Caco-2 (cell line): ENCODE measurements at regions not wholly inside any gene's neighbourhood (a gene's known extent, or its start where the extent isn't known, plus 50 kb on each side); places are given as distances from the start of the nearest gene placed in this dataset.
A peak's percentile ranks its signal among the peaks of the same experiment; 100 is the strongest.

ENCODE experiments used
- BruUV-seq: library from RNA; stranded (reverse); fragments of 400-500 nt; replicated peaks from 2 replicates; lab custom pipeline; 2021; lab: Mats Ljungman, UMichigan
- CTCF ChIA-PET: fragments of 300-600 bp; sonication (Branson Sonifier 250); formaldehyde crosslinking; loops from one replicate; lab custom pipeline; 2022; ENCODE audit warnings: antibody characterized with exemption; lab: Charles Lee
- POLR2A ChIA-PET: fragments of 300-600 bp; sonication (Branson Sonifier 250); formaldehyde crosslinking; loops from one replicate; lab custom pipeline; 2022; ENCODE audit warnings: antibody characterized with exemption; lab: Charles Lee
- DNase-seq, 2 experiments: peaks; one replicate each; pipeline versions ENCODE4 v3.0.0 to v3.0.0-alpha.2; 2020 to 2022
- H3K27me3 ChIP-seq: replicated peaks from 2 replicates; pipeline ENCODE4 v1.6.0; 2011; ENCODE audit warnings: low read length; ENCODE audit not compliant: control insufficient read depth, insufficient read depth
- H3K36me3 ChIP-seq: 2 replicates; pipeline ENCODE4 v1.5.1; 2011; ENCODE audit warnings: low read length; ENCODE audit not compliant: control insufficient read depth, insufficient read depth
- H3K4me1 ChIP-seq: fragments of 250-450 bp; sonication (Bioruptor Pico); 2 replicates; pipeline ENCODE4 v1.5.1; 2020; ENCODE audit warnings: mild to moderate bottlenecking
- H3K4me3 ChIP-seq: 2 replicates; pipeline ENCODE4 v1.5.1; 2011; ENCODE audit warnings: low read depth, mild to moderate bottlenecking, control low read depth, low read length
- H3K9me3 ChIP-seq: fragments of 250-450 bp; sonication (Bioruptor Pico); 2 replicates; pipeline ENCODE4 v1.5.1; 2020; ENCODE audit warnings: mild to moderate bottlenecking, moderate library complexity
- H3K27ac Mint-ChIP-seq: one replicate; pipeline ENCODE4 v1.8.0; 2022; ENCODE audit warnings: mixed read lengths; ENCODE audit not compliant: unreplicated experiment
- H3K27me3 Mint-ChIP-seq: one replicate; pipeline ENCODE4 v1.8.0; 2022; ENCODE audit warnings: mixed read lengths; ENCODE audit not compliant: insufficient read depth, unreplicated experiment
- H3K36me3 Mint-ChIP-seq: one replicate; pipeline ENCODE4 v1.8.0; 2022; ENCODE audit warnings: mild to moderate bottlenecking, mixed read lengths; ENCODE audit not compliant: insufficient read depth, unreplicated experiment
- H3K4me1 Mint-ChIP-seq: one replicate; pipeline ENCODE4 v1.8.0; 2022; ENCODE audit warnings: low read depth, mixed read lengths; ENCODE audit not compliant: unreplicated experiment
- H3K4me3 Mint-ChIP-seq: one replicate; pipeline ENCODE4 v1.8.0; 2022; ENCODE audit warnings: mild to moderate bottlenecking, moderate library complexity, mixed read lengths; ENCODE audit not compliant: unreplicated experiment
- H3K9me3 Mint-ChIP-seq: one replicate; pipeline ENCODE4 v1.8.0; 2022; ENCODE audit warnings: mixed read lengths; ENCODE audit not compliant: unreplicated experiment
- intact Hi-C: fragments of 100-400 bp; cut with micrococcal nuclease; formaldehyde crosslinking; loops from one replicate; pipeline ENCODE4 v1.10.0; 2022; ENCODE audit not compliant: unreplicated experiment
- TF ChIP-seq, protein P1 (sequence below), 2 experiments: fragments of 200-600 bp in 1 of 2; IDR thresholded peaks; 1 replicate in 1 of 2; 2 replicates in 1 of 2; pipeline versions ENCODE4 v1.5.1 to v1.8.0; 2011 to 2022; ENCODE audit warnings: antibody characterized with exemption in 1 of 2, control low read depth in 1 of 2, inconsistent platforms in 1 of 2, low read depth in 1 of 2, low read length in 1 of 2, mild to moderate bottlenecking in 1 of 2, moderate library complexity in 1 of 2; ENCODE audit not compliant: insufficient read depth in 1 of 2, severe bottlenecking in 1 of 2, unreplicated experiment in 1 of 2

DNA sequence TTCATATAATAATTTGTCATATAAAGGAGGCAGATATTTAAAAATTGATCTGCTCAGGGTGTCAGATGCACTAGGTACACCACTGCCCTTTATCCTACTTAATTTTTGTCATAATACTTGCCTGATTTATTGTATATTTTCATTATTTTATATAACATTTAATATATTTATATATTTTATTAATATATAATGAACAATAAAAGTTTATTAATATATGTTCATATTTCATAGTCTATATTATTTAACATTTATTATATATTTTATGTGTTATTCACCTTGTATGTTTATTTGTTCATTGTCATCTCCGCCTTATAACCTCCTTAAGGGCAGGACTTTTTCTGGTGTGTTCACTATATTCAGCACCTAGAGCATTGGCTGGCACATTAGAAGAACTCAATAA lies 232.4 kb upstream of the AMIGO2 start:
- ChIA-PET POLR2A (no interaction called here), CTCF (no interaction called here)
- Histone ChIP-seq H3K4me1 (0 out of 2 replicates have a peak, but pooled peaks cover 4% of the 10 kb centered on the region), H3K9me3 (no peaks in the 10 kb centered on the region), H3K4me3 (no peak overlapping the region), H3K36me3 (no peaks in the 10 kb centered on the region), H3K27me3 (no peaks in the 10 kb centered on the region)
- intact Hi-C loops, result loop anchor here (5.0 kb wide), 1 partner anchor 50 kb away; no protein-coding TSS in a partner anchor
- DNase-seq, result no peak
- BruUV-seq, result no TSS peak
- no peaks in the 10 kb centered on the region for H3K36me3 Mint-ChIP-seq
- TF ChIP-seq, protein P1, sequence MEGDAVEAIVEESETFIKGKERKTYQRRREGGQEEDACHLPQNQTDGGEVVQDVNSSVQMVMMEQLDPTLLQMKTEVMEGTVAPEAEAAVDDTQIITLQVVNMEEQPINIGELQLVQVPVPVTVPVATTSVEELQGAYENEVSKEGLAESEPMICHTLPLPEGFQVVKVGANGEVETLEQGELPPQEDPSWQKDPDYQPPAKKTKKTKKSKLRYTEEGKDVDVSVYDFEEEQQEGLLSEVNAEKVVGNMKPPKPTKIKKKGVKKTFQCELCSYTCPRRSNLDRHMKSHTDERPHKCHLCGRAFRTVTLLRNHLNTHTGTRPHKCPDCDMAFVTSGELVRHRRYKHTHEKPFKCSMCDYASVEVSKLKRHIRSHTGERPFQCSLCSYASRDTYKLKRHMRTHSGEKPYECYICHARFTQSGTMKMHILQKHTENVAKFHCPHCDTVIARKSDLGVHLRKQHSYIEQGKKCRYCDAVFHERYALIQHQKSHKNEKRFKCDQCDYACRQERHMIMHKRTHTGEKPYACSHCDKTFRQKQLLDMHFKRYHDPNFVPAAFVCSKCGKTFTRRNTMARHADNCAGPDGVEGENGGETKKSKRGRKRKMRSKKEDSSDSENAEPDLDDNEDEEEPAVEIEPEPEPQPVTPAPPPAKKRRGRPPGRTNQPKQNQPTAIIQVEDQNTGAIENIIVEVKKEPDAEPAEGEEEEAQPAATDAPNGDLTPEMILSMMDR (IDR thresholded peaks at IDR 0.05; ENCODE audit: insufficient read depth in 1 of 2, low read depth in 1 of 2, low read length in 1 of 2, severe bottlenecking in 1 of 2, unreplicated experiment in 1 of 2), result no peak
- H3K27ac Mint-ChIP-seq, result no peak overlapping the region
- no peaks in the 10 kb centered on the region for H3K9me3 Mint-ChIP-seq
- H3K4me3 Mint-ChIP-seq, result no peak overlapping the region
- H3K4me1 Mint-ChIP-seq, result peaks cover 11% of the 10 kb centered on the region
- H3K27me3 Mint-ChIP-seq, result no peaks in the 10 kb centered on the region

DNA sequence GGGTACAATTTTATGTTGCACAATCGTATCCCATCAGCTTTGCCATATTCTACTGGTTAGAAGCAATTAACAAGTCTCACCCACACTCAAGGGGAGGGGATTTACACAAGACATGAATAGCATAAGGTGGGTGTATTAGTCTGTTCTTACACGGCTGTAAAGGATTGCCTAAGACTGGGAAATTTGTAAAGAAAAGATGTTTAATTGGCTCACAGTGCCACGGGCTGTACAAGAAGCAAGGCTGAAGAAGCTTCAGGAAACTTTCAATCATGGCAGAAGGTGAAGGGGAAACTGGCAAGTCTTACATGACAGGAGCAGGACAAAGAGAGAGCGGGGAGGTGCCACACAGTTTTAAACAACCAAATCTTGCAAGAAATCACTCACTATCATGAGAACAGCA lies 231.8 kb upstream of the AMIGO2 start:
- intact Hi-C loops, result loop anchor here (5.0 kb wide), 1 partner anchor 51 kb away; no protein-coding TSS in a partner anchor
- ChIA-PET POLR2A (no interaction called here), CTCF (no interaction called here)
- no TSS peak for BruUV-seq
- Histone ChIP-seq H3K4me3 (no peak overlapping the region), H3K27me3 (no peaks in the 10 kb centered on the region), H3K36me3 (no peaks in the 10 kb centered on the region), H3K4me1 (0 out of 2 replicates have a peak, but pooled peaks cover 4% of the 10 kb centered on the region), H3K9me3 (no peaks in the 10 kb centered on the region)
- no peaks in the 10 kb centered on the region for H3K9me3 Mint-ChIP-seq
- no peak overlapping the region for H3K4me3 Mint-ChIP-seq
- TF ChIP-seq, protein P1 (IDR thresholded peaks at IDR 0.05; ENCODE audit: insufficient read depth in 1 of 2, low read depth in 1 of 2, low read length in 1 of 2, severe bottlenecking in 1 of 2, unreplicated experiment in 1 of 2), result no peak
- peaks cover 14% of the 10 kb centered on the region for H3K4me1 Mint-ChIP-seq
- H3K27me3 Mint-ChIP-seq, result no peaks in the 10 kb centered on the region
- DNase-seq, result no peak
- H3K36me3 Mint-ChIP-seq, result no peaks in the 10 kb centered on the region
- no peak overlapping the region for H3K27ac Mint-ChIP-seq

DNA sequence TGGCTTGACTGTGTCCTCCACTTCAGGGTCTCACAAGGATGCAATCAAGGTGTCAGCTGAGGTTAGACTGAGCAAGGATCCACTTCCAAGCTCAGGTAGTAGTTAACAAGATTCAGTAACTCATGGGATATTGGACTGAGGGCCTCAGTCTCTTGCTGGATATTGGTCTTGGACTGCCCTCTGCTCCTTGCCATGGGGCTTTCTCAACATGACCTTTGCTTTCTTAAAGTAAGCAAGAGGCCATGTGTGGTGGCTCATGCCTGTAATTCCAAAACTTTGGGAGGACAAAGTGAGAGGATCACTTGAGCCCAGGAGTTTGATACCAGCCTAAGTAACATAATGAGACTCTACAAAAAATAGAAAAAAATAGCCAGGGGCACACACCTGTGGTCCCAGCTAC lies 231.3 kb upstream of the AMIGO2 start:
- CTCF ChIA-PET, result no interaction called here
- BruUV-seq, result no TSS peak

More for the DNA sequence above, 231.3 kb upstream of the AMIGO2 start:
- intact Hi-C loops, result loop anchor here (5.0 kb wide), 1 partner anchor 51 kb away; no protein-coding TSS in a partner anchor
- no peaks in the 10 kb centered on the region for H3K9me3 Mint-ChIP-seq
- no peaks in the 10 kb centered on the region for H3K27me3 ChIP-seq
- no peak overlapping the region for H3K4me3 ChIP-seq
- POLR2A ChIA-PET, result no interaction called here
- H3K9me3 ChIP-seq, result no peaks in the 10 kb centered on the region
- H3K27ac Mint-ChIP-seq, result no peak overlapping the region
- H3K36me3 Mint-ChIP-seq, result no peaks in the 10 kb centered on the region
- no peaks in the 10 kb centered on the region for H3K36me3 ChIP-seq
- TF ChIP-seq, protein P1 (IDR thresholded peaks at IDR 0.05; ENCODE audit: insufficient read depth in 1 of 2, low read depth in 1 of 2, low read length in 1 of 2, severe bottlenecking in 1 of 2, unreplicated experiment in 1 of 2), result no peak
- no peak overlapping the region for H3K4me3 Mint-ChIP-seq
- no peaks in the 10 kb centered on the region for H3K27me3 Mint-ChIP-seq
- peak in 1 of 2 experiments; percentile 26 for DNase-seq
- 0 out of 2 replicates have a peak, but pooled peaks cover 4% of the 10 kb centered on the region for H3K4me1 ChIP-seq
- peaks cover 14% of the 10 kb centered on the region for H3K4me1 Mint-ChIP-seq
